HG03196 (cell line): ENCODE measurements at regions not wholly inside any gene's neighbourhood (a gene's known extent, or its start where the extent isn't known, plus 50 kb on each side); places are given as distances from the start of the nearest gene placed in this dataset.

Experiments
- ATAC-seq: cut with Tn5 transposase; IDR thresholded peaks from one replicate; pipeline ENCODE4 v1.9.1; 2021; ENCODE audit not compliant: unreplicated experiment

DNA sequence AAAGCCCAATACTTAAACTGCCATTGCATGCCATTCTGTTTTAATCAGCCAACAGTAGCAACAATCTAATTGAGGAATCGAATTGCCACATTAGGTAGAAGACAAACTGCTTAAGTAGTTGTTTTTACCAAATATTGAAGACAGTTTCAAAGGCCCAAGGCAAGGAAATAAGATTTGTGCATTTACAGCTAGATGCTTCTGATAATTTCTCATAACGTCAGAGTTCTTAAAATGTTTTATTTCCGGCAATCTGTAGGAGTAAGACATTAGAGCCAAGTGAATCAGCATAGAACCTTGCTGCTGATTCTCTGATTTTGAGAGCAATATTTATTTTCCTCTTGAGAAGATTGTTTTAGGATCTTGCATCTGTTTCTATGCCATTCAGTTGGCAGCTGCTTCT is 174.3 kb downstream of the RBM43 start:
- no peak for ATAC-seq

DNA sequence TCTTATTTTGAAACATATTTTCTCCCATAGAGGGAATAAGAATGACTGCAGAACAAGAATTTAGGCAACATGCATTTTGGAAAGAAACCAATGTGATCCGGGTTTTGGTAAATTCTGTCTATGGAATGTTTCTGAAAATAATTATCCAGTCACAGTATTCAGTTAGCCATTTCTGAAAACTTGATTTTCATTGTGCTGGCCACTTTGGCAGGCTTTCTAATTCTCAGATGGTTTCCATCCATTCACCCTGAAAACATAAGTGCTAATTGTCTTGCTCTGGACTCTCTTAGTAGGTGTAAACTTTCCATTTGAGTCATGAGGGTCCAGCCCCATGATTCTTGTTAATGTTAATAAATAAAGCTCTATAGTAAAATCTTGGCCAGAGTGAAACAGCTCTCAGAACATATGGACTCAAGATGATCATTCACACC is 176.5 kb downstream of the RBM43 start:
- ATAC-seq: no peak

DNA sequence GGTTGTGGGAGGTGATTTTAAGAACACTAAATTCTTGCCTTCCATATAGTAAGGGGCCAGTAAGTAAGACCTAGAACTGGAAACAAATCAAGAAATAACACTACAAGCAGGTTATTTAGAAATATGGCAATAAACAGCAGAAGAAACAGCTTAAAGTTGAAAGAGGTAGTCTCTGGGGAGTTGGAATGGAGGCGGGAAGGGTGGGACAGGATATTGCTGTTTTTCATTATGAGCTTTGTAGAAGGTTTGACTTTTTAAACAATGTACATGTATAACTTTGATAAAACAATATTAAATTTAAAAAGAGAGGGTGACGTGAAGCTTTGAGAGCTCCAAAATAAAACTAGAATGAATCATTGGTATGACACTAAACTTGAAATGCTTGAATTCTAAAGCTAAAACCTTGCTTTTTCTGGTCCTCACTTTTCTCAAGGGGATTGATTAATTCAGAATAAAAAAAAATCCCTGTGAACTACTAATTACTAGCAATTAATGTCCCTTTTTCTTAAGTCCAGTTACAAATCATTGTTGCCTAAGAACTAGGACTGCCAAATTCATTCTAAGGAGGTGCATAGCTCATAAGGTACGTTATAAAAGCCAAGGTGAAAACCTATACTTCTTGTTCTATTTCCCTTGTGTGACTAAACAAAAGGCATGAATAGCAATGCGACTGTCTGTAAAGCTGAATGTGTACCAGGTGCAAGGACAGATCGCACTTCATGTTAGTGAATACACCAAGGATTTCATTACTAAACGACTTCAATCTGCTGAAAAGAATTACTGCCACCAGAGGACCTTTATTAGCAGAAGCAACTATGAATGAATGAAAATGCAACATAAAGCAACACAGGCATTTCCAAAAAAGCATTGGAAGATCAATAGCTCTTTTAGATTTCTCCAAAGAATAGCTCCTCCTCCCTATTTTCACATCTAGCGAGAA is 177.5 kb downstream of the RBM43 start:
- no peak for ATAC-seq

DNA sequence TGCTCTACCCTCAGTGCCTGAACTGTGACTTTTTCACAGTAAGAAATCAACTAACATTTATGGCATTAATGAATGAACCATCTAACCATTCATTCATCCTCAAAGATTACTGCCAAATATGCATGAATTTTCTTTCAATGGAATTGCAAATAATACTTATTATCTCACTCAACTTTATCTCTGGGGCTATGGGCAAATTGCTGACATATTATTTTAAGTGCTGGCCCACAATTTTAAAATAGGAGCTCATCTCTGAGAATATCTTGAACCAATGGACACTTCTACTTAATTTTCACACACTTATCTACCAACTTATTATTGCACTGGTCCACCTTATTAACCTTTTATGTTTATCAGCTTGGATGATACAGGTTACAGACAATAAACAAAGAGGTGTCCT is 182.8 kb downstream of the RBM43 start:
- ATAC-seq: no peak

DNA sequence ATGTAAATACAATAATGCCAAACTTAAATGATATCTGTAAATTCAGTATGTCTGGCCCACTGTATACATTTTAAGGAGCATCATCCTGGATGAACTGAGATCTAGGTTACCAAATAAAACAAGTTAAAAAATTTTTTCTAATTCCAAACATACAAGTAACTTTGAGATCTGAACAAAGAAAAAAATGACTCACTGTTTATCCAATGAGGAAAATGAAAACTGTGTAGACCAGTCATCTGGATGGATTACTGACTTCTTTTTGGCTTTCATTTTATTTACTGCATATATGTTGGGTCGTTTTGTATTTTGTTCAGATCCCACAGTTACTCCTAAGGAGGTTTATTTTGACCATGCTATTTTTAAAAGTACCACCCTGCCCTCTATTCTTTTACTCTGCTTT is 189.8 kb downstream of the RBM43 start:
- ATAC-seq: no peak

DNA sequence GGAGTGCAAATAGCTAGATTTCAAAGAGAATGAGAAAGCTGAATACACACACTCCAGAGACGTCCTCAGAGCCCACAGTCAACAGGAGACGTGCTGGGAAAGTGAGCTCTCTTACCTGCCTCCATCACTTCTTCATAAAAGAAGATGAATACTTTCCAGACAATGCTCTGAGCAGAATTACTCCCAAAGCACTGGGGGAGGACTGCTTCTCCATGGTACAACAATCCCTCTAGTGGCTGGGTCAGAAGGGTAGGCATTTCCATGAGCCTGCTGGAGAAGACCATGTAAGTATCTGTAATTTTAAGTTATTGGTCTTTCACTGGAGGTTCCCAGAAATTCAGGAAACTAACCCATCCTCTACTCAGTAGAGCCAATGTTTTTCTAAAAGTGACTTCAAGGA is 190.3 kb downstream of the RBM43 start:
- ATAC-seq: no peak

DNA sequence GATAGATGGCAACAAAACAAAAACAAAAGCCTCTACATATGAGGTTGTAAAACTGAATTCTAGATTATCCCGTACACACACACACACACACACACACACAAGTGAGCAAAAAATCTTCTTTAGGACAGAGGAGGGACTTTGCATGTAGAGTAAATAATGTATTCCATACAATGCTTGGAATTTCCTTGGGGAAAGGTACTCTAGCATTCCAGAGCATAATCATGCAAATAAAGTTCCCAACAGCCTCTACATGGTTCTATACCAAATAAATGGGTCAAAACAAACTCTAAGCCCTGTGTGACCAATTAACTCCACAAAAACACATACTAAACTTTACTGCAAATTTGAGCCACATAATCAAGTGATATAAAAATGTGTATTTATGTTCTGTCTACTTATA is 191.4 kb downstream of the RBM43 start:
- ATAC-seq: no peak

DNA sequence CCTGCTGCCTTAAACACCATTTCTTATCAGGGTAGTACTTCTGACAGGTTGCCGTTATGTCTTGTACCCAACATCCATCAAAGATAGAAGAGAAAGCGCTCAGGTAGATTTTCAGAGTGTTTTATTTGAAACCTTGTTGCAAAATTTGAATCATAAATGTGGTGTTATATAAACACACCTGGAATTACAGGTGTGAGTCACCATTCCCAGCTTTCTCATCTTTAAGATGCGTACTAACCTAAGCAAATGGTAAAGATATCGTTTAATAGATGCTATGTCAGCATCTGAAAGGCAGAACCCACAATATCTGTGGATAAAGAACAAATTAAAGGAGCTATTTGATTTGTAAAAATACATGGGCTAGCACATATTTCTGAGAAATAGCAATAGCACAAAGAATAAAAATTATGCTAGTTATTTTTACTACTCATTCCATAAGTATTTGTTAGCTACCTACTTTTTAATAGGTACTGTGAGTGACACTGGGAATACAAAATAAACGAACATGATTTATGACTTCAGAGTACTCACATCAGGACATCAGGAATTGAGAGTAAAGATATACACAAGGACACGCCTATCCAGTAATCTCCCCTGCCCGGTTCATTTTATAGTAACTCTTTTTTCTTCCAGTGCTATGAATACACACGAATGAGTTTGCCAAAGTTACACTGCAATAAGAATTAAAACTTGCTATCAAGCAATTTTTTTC is 193.8 kb downstream of the RBM43 start:
- no peak for ATAC-seq

DNA sequence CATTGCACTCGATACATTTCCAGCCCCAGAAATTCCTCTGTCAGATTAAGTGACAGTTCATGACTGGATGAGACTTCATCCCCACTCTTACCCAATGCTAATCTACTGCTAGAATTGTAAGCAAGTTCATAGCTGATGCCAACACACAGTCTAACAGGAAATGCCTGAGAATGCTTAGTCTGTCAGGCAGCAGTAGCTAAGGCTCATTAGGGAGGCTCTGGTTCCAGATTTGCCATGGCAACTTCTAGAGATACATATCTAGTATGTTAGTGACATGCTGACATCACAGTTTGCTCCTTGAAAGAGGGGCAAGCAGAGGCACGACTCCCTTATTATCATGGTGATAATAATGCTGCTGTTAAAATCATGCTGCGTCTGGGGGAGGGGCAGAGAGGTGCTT is 198.4 kb downstream of the RBM43 start:
- no peak for ATAC-seq

DNA sequence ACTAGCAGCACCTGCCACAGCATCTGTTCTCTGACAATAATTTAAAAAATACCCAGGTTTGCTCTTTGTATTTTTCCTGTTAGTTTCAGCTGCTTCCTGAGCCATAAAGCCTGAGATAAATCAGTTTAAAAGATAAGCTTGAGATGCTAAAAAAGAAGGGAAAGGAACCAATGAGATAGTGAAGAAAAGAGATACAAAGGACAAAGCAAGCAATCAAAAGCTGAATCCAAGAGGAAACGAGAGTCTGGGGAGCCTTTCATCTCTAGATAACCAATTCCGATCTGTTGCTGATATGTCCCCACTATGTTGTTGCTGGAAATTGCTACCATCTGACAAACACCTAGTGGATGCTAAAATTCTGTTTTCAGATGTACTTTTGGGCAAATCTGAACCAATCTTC is 201.4 kb downstream of the RBM43 start:
- ATAC-seq: no peak

DNA sequence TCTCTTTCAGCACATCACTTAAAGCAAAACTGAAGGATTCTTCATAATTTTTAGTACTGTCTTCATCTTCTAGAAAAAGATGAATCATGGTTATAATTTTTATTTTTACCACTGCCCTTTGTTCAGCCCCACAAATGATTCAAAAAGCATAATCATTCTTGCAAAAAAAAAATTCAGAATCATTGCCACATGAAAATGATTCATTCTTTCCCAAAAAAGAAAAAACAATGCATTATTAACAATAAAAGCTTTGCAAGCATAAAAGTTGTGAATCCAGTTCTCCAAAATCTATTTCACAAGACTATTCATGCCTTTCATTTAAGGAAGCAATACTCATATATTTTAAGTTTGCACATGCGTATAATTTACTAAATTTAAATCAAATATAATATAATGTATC is 204.8 kb downstream of the RBM43 start:
- ATAC-seq: no peak

DNA sequence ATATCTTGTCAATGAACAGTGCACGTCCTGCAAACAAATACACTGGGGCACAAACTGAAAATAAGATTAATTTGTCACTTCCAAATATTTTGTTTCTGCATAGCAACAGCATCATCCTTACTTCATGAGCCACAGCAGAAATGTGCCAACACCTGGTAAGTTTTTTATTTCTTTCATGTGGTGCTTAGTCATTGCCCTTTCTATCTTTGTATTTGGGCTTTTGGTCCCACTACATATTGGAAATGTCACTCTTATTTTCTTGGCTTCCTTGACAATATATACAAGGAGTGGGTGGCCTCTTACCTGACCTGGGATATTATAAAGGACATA is 208.0 kb downstream of the RBM43 start:
- no peak for ATAC-seq

DNA sequence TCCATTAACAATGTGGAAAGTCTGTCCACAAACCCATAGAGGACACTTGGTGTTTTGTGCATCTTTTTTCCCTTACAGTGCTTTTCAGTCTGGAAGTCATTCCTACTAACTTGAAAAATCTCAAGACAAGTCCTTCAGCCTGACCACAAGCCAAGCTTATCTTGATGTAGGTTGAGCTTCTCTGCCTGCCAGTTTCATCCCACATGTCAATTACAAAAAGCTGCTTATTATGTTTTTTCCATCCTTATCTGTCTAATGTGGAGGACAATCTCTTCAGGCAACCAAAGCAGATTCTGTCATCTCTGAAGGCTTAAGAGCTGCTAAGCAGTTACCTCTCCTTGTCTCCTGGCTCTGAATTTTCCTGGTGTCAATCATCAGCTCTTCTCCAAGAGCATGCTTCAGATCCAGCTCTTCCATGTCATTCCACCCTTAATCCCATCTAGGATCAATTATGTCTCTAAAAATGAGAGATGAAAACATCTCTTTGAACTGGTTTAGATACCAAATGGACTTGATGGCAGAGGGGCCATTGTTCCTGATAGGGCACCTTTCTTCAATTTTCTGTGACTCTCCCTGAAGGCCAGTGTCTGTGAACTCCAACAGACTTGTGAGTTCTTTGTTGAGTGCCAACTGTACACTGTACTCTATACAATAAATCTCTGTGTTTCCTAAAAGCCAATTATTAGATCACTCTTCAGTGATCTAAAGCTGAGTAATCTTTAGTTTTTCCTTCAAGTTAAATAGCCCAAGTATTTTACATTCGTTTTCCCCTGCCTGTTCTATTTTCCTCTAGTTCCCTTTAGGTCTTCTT is 208.6 kb downstream of the RBM43 start:
- ATAC-seq: no peak

DNA sequence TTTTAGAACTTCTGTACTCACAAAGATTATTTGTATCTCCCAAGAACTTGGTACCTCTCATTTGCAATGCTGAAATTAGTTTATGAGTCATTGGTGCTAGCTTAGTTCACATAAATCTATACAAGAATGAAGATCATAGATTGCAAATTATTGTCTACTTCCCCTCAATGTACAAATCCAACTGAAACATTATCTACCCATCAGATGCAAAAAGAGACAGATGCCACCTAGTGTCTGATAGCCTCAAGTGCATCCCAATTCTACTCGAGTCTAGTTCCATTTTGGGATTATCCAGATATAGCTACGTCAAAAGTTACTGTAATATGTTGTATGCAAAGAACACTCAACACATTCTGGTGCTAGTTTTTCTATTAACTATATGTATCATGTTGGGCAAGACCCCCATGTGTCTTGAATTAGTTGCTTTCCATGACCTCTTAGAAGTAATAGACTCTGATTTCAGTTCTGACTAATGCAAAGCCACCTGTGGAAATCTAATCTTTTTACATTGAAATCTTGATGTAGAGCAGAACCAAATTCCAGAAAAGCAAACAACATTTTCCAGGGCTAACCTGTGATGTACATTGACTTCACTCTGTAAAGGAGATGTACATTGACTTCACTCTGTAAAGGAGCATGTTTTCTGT is 210.0 kb downstream of the RBM43 start:
- ATAC-seq: peak; percentile 70

DNA sequence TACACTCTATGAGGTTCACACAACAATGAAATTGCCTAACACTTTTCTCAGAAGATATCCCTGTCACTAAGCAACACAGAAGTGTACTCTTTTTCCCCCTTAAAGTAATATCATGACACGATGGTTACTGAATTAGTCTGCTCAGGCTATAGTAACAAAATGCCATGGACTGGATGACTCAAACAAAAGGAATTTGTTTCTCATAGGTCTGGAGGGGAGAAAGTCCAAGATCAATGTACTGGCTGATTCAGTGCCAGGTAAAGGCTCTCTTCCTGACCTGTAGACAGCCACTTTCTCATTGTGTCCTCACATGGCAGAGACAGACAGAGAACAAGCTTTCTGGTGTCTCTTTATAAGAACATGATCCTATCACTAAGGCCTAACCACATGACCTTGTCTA is 211.9 kb downstream of the RBM43 start:
- no peak for ATAC-seq

DNA sequence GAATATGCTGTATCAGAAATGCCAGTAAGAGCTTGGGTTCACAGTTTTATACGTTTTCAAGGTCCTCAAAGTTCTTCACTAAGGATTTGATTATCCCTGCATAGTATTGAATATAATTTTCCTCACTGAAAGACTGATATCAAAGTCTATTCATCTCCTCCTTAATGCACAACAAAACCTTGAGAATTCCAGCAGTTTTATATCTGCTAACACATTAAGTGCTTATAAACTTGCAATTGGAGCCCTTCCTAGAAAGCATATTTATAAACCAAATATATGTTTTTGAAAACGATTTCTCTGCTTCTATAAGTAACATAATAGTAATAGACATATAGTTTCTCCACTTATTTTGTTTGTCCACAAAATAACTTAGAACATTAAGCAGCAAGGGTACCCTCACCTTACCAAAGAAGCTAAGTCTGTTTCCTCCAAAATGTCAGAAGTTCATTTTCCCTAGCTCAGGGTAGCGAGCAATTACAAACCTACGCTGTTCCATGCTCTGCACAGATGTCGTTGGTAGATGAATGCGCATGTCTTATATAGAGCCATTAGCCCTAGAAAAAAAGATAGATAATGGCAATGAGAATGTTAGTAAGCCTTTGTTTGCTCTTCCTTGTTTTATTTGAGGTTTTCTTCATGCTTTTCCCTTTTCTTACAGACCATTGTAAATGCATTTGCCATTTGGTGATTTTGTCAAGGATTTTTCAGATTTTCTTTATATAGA is 213.2 kb downstream of the RBM43 start:
- no peak for ATAC-seq

DNA sequence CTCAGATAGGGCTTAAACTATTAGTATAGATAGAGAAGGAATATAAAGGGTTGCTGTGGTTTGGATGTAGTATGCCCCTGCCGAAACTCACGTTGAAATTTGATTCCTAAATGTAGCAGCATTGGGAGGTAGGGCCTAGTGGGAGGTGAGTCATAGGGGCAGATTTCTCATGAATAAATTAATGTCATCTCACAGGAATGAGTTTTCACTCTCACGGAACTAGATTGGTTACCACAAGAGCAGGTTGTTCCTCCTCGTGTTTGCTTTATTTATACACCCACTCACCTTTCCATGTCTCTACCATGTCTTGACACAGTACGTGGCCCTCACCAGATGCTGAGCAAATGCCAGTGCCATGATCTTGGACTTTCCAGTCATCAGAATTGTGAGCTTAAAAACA is 218.2 kb downstream of the RBM43 start:
- ATAC-seq: no peak

DNA sequence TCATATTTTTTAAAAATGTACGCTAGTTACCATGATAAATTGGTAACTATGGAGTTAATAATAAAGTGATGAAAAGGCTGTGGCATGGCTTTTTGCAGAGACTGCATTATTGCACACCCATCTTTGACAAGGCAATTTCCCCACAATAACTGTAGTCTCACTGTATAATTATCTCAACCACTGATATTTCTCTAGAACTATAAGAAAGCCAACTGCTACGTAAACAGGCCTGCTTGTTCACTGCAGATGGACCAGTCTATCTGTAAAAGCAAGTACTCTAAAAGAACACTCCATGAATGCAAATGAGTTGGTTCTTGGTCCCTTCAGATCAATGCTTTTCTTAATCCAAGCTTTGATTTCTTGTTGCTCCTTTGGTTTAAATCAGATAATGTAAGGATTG is 218.7 kb downstream of the RBM43 start:
- no peak for ATAC-seq

DNA sequence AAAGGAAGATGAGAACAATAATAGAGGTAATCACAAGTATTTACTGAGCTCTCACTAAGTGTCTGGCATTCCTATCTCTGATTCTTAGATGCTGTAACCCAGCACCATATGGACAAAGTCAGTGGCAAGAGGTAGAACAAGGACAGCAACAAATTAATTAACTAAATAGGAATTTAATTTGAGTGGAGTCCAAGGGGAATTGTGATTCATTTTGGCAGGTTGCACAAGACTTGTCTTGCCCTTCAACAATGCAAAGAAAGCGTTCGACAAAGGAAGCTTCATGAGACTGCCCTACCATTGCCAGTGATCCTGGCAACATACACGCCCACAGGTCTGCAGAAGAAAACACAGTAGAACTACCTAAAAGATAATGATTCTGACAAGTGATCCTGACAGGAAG is 221.6 kb downstream of the RBM43 start:
- ATAC-seq: no peak

DNA sequence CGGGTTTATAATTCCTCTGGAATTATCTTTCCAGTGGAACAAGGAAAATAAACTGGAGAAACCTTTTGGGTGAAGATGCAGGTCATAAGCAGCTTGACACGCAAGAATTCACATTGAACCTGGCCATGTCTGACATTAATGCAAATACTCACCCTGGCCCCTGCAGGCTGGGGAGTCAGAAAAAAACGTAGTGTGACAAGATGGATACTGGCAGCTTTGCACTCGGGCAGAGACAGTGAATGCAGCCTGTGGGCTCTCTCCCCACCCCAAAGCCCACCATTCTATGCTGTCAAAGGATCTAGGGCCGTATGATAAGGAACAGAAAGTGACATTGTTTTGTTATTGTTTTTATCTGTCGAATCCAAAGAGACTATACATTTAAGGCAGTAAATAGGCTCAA is 223.1 kb downstream of the RBM43 start:
- ATAC-seq: no peak

DNA sequence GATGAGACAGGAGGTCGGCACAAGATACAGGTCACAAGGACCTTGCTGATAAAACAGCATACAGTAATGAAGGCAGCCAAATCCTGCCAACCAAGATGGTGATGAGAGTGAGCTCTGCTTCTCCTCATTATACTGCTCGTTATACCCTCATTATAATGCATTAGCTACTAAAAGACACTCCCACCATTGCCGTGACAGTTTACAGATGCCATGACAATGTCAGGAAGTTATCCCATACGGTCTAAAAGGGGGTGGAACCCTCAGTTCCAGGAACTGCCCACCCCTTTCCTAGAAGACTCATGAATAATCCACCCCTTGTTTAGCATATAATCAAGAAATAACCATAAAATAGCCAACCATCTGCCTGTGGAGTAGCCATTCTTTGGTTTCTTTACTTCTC is 224.2 kb downstream of the RBM43 start:
- ATAC-seq: no peak
